ENCODE measurements at regions not wholly inside any gene's neighbourhood (a gene's known extent, or its start where the extent isn't known, plus 50 kb on each side); places are given as distances from the start of the nearest gene placed in this dataset.
"Not testable (repeated sequence)": the region's sequence is repeated elsewhere in the genome, so short reads cannot be mapped to it uniquely, and the experiment has no call there.

DNA sequence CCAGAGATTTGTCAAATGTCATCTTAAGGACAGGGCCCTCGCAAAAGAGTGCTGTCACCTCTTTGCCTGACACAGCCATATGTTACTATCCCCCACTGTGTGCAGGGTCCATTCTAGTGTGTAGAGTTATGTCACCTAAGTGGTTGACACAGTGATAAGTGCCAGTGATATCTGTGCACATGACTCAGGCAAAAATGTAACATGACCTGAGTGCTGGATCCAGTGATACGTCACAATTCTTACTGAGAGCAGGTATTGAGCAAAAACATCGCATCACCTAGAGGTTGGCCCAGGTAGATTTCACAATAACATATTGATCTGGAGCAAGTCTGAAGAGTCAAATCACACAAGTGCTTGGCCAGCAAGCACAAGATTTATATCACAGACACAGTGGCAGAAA, 100.5 kb upstream of the BPY2 start:
- H3K9me3 ChIP-seq; H3K27ac ChIP-seq; H3K36me3 ChIP-seq; intact Hi-C loops (cut with DNase I); H3K27me3 ChIP-seq; H3K4me3 ChIP-seq; H3K4me1 ChIP-seq: not testable (repeated sequence)
- WGBS (ENCODE audit: insufficient coverage, low coverage, low lambda C conversion rate, missing lambda C conversion rate): no CpG with 5 or more reads among the region's 3 CpGs
- DNase-seq: peak in 1 of 3 donors; percentile 38
- ATAC-seq: peak in 1 of 4 donors; percentile 40

- H3K36me3 ChIP-seq; H3K9me3 ChIP-seq; H3K27me3 ChIP-seq; H3K4me1 ChIP-seq; intact Hi-C loops (cut with DNase I); H3K4me3 ChIP-seq; DNase-seq; H3K27ac ChIP-seq: not testable (repeated sequence)
- peak in 1 of 4 donors; percentile 93 for ATAC-seq
- WGBS (ENCODE audit: insufficient coverage, low coverage, low lambda C conversion rate, missing lambda C conversion rate): no CpG with 5 or more reads among the region's 1 CpG
Measured at GRCh38 chrY:22887949-22888348, 96.1 kb upstream of the BPY2 start.

- ATAC-seq; H3K4me1 ChIP-seq; H3K9me3 ChIP-seq; H3K27ac ChIP-seq; H3K27me3 ChIP-seq; H3K36me3 ChIP-seq; DNase-seq; H3K4me3 ChIP-seq; intact Hi-C loops (cut with DNase I): not testable (repeated sequence)
- WGBS (ENCODE audit: insufficient coverage, low coverage, low lambda C conversion rate, missing lambda C conversion rate): no CpG with 5 or more reads among the region's 3 CpGs
Measured at GRCh38 chrY:22903503-22904192, 80.4 kb upstream of the BPY2 start.

GRCh38 chrY:22915069-22915468, 69.0 kb upstream of the BPY2 start:
- H3K4me1 ChIP-seq; intact Hi-C loops (cut with DNase I); H3K4me3 ChIP-seq; H3K27me3 ChIP-seq; DNase-seq; H3K27ac ChIP-seq; H3K9me3 ChIP-seq; ATAC-seq; H3K36me3 ChIP-seq: not testable (repeated sequence)
- WGBS (ENCODE audit: insufficient coverage, low coverage, low lambda C conversion rate, missing lambda C conversion rate): no CpG with 5 or more reads among the region's 2 CpGs

DNA sequence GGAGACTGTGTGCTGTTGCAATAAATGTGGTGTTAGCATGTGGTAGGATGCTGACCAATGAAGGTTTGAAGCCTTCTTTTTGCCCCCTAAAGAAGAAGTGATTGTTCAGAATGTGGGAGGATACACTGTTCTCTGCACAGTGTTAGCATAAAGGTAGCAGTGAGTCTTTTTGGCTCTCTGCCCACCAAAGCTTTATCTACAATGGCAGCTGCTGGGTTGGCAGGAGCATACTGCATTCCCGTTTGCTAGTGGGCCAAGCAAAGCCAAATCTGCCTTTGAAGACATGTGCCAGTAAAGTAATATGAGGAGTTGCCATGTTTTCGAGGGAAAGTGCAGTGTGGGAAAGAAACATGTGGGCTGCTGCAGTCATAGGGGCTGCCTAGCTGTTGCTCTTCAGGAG, 56.4 kb upstream of the BPY2 start:
- H3K36me3 ChIP-seq; H3K27ac ChIP-seq; H3K4me1 ChIP-seq; ATAC-seq; H3K9me3 ChIP-seq; H3K27me3 ChIP-seq; intact Hi-C loops (cut with DNase I); H3K4me3 ChIP-seq; DNase-seq: not testable (repeated sequence)
- WGBS (ENCODE audit: insufficient coverage, low coverage, low lambda C conversion rate, missing lambda C conversion rate): no CpG with 5 or more reads among the region's 2 CpGs

DNA sequence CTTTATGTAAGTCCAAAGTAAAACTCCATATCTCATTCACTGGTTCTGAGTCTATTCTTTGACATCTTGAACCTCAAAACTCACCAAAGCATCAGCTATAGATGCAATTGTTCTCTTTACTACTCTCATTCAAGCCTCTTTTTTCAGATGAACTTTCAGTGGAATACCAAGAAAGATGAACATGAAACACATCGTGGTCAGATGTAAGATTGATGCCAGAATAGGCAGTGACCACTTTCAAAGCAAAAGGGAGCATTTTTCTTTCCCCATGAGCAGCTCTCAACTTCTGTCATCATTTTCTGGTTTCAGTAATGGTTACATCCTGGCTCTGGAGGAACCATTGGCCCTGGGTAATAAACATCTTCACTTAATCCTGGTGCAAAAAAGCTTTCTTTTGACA, 50.6 kb upstream of the BPY2 start:
- not testable (repeated sequence) for H3K4me3 ChIP-seq
- no CpG with 5 or more reads among the region's 1 CpG for WGBS (ENCODE audit: insufficient coverage, low coverage, low lambda C conversion rate, missing lambda C conversion rate)

More for the DNA sequence above, 50.6 kb upstream of the BPY2 start:
- H3K27ac ChIP-seq; H3K36me3 ChIP-seq; intact Hi-C loops (cut with DNase I); DNase-seq; H3K9me3 ChIP-seq; H3K4me1 ChIP-seq; ATAC-seq; H3K27me3 ChIP-seq: not testable (repeated sequence)
